ENCODE measurements at regions not wholly inside any gene's neighbourhood (a gene's known extent, or its start where the extent isn't known, plus 50 kb on each side); places are given as distances from the start of the nearest gene placed in this dataset.

DNA sequence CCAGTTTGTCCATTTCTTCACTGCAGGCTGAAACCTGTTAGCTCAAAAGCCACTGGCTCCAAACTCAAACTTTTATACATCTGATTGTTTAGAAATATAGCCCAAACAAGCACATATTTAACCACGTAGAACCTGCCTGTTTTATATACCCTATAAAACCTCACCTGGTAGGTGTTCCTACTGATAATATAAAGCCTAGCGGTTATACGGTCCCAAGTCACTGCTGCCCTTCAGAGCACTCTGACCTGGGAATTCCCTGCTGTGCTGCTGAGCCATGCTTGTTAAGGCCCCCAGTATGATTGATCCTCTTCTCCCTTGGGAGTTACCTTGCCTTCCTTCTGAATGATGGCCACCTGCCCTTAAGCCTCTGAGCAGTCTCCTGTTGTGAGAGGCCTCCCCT, 432.8 kb upstream of the LCORL start:
- Histone ChIP-seq H3K36me3 (ENCODE audit: control insufficient read depth, insufficient read depth, low read length) (no peaks in the 10 kb centered on the region), H3K27ac (ENCODE audit: insufficient read depth, low read length, poor library complexity, severe bottlenecking) (no peak overlapping the region)
- DNase-seq = no peak

GRCh38 chr4:18445110-18445509, 423.6 kb upstream of the LCORL start:
- Histone ChIP-seq H3K9me3 (ENCODE audit: control insufficient read depth, low read length) (no peaks in the 10 kb centered on the region), H3K27me3 (replicated peaks; ENCODE audit: control insufficient read depth, insufficient read depth, low read length, poor library complexity, severe bottlenecking) (no peaks in the 10 kb centered on the region), H3K36me3 (ENCODE audit: control insufficient read depth, insufficient read depth, low read length) (no peaks in the 10 kb centered on the region), H3K4me1 (ENCODE audit: control insufficient read depth, insufficient read depth, low read length, poor library complexity, severe bottlenecking) (no peaks in the 10 kb centered on the region), H3K27ac (ENCODE audit: insufficient read depth, low read length, poor library complexity, severe bottlenecking) (no peak overlapping the region), H3K4me3 (ENCODE audit: insufficient read depth, low read depth, low read length, poor library complexity, severe bottlenecking) (no peak overlapping the region)
- no peak for DNase-seq

More for the DNA sequence above, 432.8 kb upstream of the LCORL start:
- Histone ChIP-seq H3K9me3 (ENCODE audit: control insufficient read depth, low read length) (no peaks in the 10 kb centered on the region), H3K4me1 (ENCODE audit: control insufficient read depth, insufficient read depth, low read length, poor library complexity, severe bottlenecking) (no peaks in the 10 kb centered on the region), H3K4me3 (ENCODE audit: insufficient read depth, low read depth, low read length, poor library complexity, severe bottlenecking) (no peak overlapping the region), H3K27me3 (replicated peaks; ENCODE audit: control insufficient read depth, insufficient read depth, low read length, poor library complexity, severe bottlenecking) (no peaks in the 10 kb centered on the region)

- H3K4me3 ChIP-seq (ENCODE audit: insufficient read depth, low read depth, low read length, poor library complexity, severe bottlenecking) = no peak overlapping the region
- H3K27ac ChIP-seq (ENCODE audit: insufficient read depth, low read length, poor library complexity, severe bottlenecking) = no peak overlapping the region
- no peaks in the 10 kb centered on the region for H3K27me3 ChIP-seq (replicated peaks; ENCODE audit: control insufficient read depth, insufficient read depth, low read length, poor library complexity, severe bottlenecking)
- no peaks in the 10 kb centered on the region for H3K4me1 ChIP-seq (ENCODE audit: control insufficient read depth, insufficient read depth, low read length, poor library complexity, severe bottlenecking)
- no peaks in the 10 kb centered on the region for H3K36me3 ChIP-seq (ENCODE audit: control insufficient read depth, insufficient read depth, low read length)
- no peaks in the 10 kb centered on the region for H3K9me3 ChIP-seq (ENCODE audit: control insufficient read depth, low read length)
- no peak for DNase-seq
Observed at GRCh38 chr4:18444206-18444605, 422.7 kb upstream of the LCORL start.

- H3K4me1 ChIP-seq (ENCODE audit: control insufficient read depth, insufficient read depth, low read length, poor library complexity, severe bottlenecking) = no peaks in the 10 kb centered on the region
- no peak for DNase-seq
- no peak overlapping the region for H3K27ac ChIP-seq (ENCODE audit: insufficient read depth, low read length, poor library complexity, severe bottlenecking)
- H3K4me3 ChIP-seq (ENCODE audit: insufficient read depth, low read depth, low read length, poor library complexity, severe bottlenecking) = no peak overlapping the region
- no peaks in the 10 kb centered on the region for H3K36me3 ChIP-seq (ENCODE audit: control insufficient read depth, insufficient read depth, low read length)
- H3K27me3 ChIP-seq (replicated peaks; ENCODE audit: control insufficient read depth, insufficient read depth, low read length, poor library complexity, severe bottlenecking) = no peaks in the 10 kb centered on the region
- no peaks in the 10 kb centered on the region for H3K9me3 ChIP-seq (ENCODE audit: control insufficient read depth, low read length)
Observed at GRCh38 chr4:18442957-18443356, 421.4 kb upstream of the LCORL start.

DNA sequence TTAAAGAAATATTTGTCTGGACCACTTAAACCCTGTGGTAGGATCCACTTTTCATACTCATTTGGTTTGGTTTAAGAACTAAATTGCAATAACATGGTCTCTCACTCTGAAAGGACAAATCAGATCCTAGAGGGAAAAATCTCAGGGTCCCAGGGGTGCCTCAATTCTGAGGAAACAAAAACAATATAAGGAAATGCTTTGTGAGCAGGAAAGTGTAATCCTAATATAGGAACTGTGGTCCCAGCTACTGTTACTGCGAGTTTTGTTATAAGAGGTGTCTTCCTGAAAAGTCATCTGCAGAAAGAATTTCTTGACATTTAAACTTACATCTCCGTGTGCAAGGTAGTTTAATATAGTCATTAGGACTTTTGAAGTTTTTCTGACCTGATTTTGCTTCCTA, 420.1 kb upstream of the LCORL start:
- Histone ChIP-seq H3K9me3 (ENCODE audit: control insufficient read depth, low read length) (no peaks in the 10 kb centered on the region), H3K27ac (ENCODE audit: insufficient read depth, low read length, poor library complexity, severe bottlenecking) (no peak overlapping the region), H3K27me3 (replicated peaks; ENCODE audit: control insufficient read depth, insufficient read depth, low read length, poor library complexity, severe bottlenecking) (no peaks in the 10 kb centered on the region)

DNA sequence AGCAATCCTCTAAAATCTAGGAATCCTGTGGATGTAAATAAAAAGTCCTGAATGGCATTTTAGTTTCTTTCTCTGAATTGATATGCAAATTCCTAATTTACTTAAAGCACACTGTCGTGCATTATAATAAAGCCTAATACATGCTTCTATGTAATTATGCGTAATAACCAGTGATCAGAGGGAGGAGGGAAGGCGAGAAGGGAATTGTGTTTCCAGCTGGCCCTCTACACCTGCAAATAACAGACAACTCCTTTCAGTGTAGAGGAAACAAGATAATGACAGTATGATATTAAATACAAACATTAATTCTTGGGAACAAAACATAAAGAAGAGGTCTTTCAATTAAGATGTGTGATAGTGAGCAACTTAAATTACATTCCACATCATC, 419.6 kb upstream of the LCORL start:
- no peak overlapping the region for H3K4me3 ChIP-seq (ENCODE audit: insufficient read depth, low read depth, low read length, poor library complexity, severe bottlenecking)

More for the DNA sequence above, 420.1 kb upstream of the LCORL start:
- H3K36me3 ChIP-seq (ENCODE audit: control insufficient read depth, insufficient read depth, low read length) = no peaks in the 10 kb centered on the region
- no peaks in the 10 kb centered on the region for H3K4me1 ChIP-seq (ENCODE audit: control insufficient read depth, insufficient read depth, low read length, poor library complexity, severe bottlenecking)
- H3K4me3 ChIP-seq (ENCODE audit: insufficient read depth, low read depth, low read length, poor library complexity, severe bottlenecking) = no peak overlapping the region
- no peak for DNase-seq

GRCh38 chr4:18440527-18441202, 419.1 kb upstream of the LCORL start:
- H3K4me1 ChIP-seq (ENCODE audit: control insufficient read depth, insufficient read depth, low read length, poor library complexity, severe bottlenecking) = no peaks in the 10 kb centered on the region
- H3K36me3 ChIP-seq (ENCODE audit: control insufficient read depth, insufficient read depth, low read length) = no peaks in the 10 kb centered on the region
- H3K27me3 ChIP-seq (replicated peaks; ENCODE audit: control insufficient read depth, insufficient read depth, low read length, poor library complexity, severe bottlenecking) = no peaks in the 10 kb centered on the region
- no peak overlapping the region for H3K27ac ChIP-seq (ENCODE audit: insufficient read depth, low read length, poor library complexity, severe bottlenecking)
- H3K9me3 ChIP-seq (ENCODE audit: control insufficient read depth, low read length) = no peaks in the 10 kb centered on the region
- H3K4me3 ChIP-seq (ENCODE audit: insufficient read depth, low read depth, low read length, poor library complexity, severe bottlenecking) = no peak overlapping the region
- DNase-seq = no peak

More for the DNA sequence above, 419.6 kb upstream of the LCORL start:
- Histone ChIP-seq H3K27me3 (replicated peaks; ENCODE audit: control insufficient read depth, insufficient read depth, low read length, poor library complexity, severe bottlenecking) (no peaks in the 10 kb centered on the region), H3K36me3 (ENCODE audit: control insufficient read depth, insufficient read depth, low read length) (no peaks in the 10 kb centered on the region), H3K4me1 (ENCODE audit: control insufficient read depth, insufficient read depth, low read length, poor library complexity, severe bottlenecking) (no peaks in the 10 kb centered on the region), H3K9me3 (ENCODE audit: control insufficient read depth, low read length) (no peaks in the 10 kb centered on the region), H3K27ac (ENCODE audit: insufficient read depth, low read length, poor library complexity, severe bottlenecking) (no peak overlapping the region)
- DNase-seq = no peak

DNA sequence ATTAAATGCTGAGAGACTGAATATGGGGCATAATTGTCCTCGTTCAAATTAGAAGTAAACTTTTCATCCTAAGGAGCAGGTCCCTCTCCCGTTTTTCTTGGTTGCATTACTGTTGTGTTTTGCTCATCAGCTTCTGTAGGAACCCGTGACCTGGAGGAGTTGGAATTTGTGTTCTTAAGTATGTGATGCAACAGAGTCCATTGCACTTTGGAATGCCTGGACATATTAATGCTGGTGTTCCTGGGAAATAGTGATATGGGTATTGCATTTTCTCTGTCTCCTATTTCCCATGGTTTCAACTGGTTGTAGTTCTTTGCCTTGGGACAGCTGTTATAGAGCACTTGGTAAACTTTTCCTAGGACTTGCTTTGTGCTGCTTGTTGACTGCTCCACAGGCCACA, 417.8 kb upstream of the LCORL start:
- Histone ChIP-seq H3K4me1 (ENCODE audit: control insufficient read depth, insufficient read depth, low read length, poor library complexity, severe bottlenecking) (no peaks in the 10 kb centered on the region), H3K27ac (ENCODE audit: insufficient read depth, low read length, poor library complexity, severe bottlenecking) (no peak overlapping the region), H3K9me3 (ENCODE audit: control insufficient read depth, low read length) (no peaks in the 10 kb centered on the region), H3K4me3 (ENCODE audit: insufficient read depth, low read depth, low read length, poor library complexity, severe bottlenecking) (no peak overlapping the region), H3K36me3 (ENCODE audit: control insufficient read depth, insufficient read depth, low read length) (no peaks in the 10 kb centered on the region), H3K27me3 (replicated peaks; ENCODE audit: control insufficient read depth, insufficient read depth, low read length, poor library complexity, severe bottlenecking) (no peaks in the 10 kb centered on the region)
- DNase-seq = no peak

DNA sequence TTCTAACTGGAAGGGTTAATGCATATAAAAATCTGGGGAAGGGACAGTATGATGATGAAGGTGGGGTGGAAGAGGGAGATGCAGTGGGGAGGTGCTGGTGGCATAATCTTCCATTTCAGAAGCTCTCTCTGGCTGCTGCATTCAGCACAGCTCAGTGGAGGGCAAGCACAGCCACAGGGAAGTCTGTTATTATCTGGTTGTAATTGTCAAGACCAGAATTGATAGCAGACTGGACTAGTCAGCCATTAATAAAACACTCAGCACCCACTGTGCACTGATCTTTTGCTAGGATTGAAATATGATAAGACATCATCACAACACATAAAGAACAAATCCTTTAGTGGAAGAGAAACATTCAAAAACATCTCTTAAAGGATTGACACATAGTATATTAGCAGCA, 414.2 kb upstream of the LCORL start:
- no peak for DNase-seq
- no peak overlapping the region for H3K27ac ChIP-seq (ENCODE audit: insufficient read depth, low read length, poor library complexity, severe bottlenecking)
- no peaks in the 10 kb centered on the region for H3K9me3 ChIP-seq (ENCODE audit: control insufficient read depth, low read length)
- H3K27me3 ChIP-seq (replicated peaks; ENCODE audit: control insufficient read depth, insufficient read depth, low read length, poor library complexity, severe bottlenecking) = no peaks in the 10 kb centered on the region
- no peaks in the 10 kb centered on the region for H3K4me1 ChIP-seq (ENCODE audit: control insufficient read depth, insufficient read depth, low read length, poor library complexity, severe bottlenecking)
- no peaks in the 10 kb centered on the region for H3K36me3 ChIP-seq (ENCODE audit: control insufficient read depth, insufficient read depth, low read length)
- H3K4me3 ChIP-seq (ENCODE audit: insufficient read depth, low read depth, low read length, poor library complexity, severe bottlenecking) = no peak overlapping the region

DNA sequence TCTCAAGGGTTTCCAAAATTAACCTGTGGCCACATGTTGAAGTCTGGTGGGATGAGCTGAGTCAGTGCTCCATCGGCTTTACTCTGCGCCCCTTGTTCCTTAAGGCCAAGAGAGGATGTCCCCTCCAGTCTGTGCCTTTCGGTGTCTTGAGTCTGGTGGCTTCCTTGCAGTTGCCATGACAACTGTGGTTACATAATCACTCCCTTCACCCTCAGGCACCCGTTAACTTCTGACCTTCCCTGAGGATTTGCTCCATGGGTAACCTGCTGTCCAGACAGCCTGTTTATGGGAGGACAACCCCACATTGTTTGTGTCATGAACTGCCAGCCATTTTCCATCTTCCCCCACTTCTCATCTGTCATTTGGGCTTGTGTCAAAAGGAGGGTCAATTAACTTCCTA, 401.1 kb upstream of the LCORL start:
- Histone ChIP-seq H3K4me1 (ENCODE audit: control insufficient read depth, insufficient read depth, low read length, poor library complexity, severe bottlenecking) (no peaks in the 10 kb centered on the region), H3K27me3 (replicated peaks; ENCODE audit: control insufficient read depth, insufficient read depth, low read length, poor library complexity, severe bottlenecking) (no peaks in the 10 kb centered on the region), H3K27ac (ENCODE audit: insufficient read depth, low read length, poor library complexity, severe bottlenecking) (no peak overlapping the region), H3K36me3 (ENCODE audit: control insufficient read depth, insufficient read depth, low read length) (no peaks in the 10 kb centered on the region), H3K9me3 (ENCODE audit: control insufficient read depth, low read length) (no peaks in the 10 kb centered on the region), H3K4me3 (ENCODE audit: insufficient read depth, low read depth, low read length, poor library complexity, severe bottlenecking) (no peak overlapping the region)
- no peak for DNase-seq
